Brain pericyte (primary cell): ENCODE measurements at regions not wholly inside any gene's neighbourhood (a gene's known extent, or its start where the extent isn't known, plus 50 kb on each side); places are given as distances from the start of the nearest gene placed in this dataset.
"Not testable (repeated sequence)": the region's sequence is repeated elsewhere in the genome, so short reads cannot be mapped to it uniquely, and the experiment has no call there.

Source experiments
- DNase-seq: peaks from one replicate; pipeline ENCODE4 v3.0.0-alpha.2; 2012; ENCODE audit warnings: low read depth, low spot score

GRCh38 chr3:5974630-5975322 is 787.3 kb downstream of the EDEM1 start:
- DNase-seq: no peak

DNA sequence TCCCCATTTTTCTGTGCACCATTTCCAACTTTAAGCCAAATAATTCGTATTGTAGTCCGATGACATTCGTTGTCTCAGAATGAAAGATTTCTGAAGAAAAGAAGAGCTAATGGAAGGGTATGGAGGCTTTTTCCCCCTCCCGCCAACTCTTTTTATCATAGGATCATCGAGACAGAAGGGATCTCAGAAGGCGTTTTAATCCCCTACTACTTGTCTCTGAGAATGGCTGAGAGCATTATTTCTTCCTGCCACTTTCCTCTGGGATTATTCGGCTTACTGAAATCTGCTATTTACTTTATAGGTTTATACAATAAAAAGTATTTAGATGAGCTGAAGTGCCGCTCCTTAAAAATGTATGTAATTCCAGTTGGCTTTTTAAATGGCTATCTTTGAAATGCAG is 789.8 kb downstream of the EDEM1 start:
- DNase-seq: no peak

GRCh38 chr3:5980475-5980874 is 793.0 kb downstream of the EDEM1 start:
- DNase-seq: no peak

GRCh38 chr3:5994651-5995050 is 807.1 kb downstream of the EDEM1 start:
- DNase-seq: no peak

- no peak for DNase-seq
Measured at GRCh38 chr3:6018456-6018855, 830.9 kb downstream of the EDEM1 start.

DNA sequence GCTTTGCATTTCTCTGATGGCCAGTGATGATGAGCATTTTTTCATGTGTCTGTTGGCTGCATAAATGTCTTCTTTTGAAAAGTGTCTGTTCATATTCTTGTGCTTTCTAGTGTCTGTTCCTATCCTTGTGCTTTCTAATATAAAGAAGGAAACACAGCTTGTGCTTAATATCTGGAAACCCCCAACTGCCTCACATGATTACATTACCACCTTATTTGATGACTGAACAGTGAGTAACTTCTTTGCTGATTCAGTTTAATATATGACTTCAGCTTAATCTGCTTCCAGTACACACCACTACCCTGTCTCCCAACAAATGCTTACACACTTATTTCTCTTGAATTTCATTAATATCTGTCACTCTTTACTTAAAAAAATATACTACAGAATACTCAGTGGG is 835.1 kb downstream of the EDEM1 start:
- DNase-seq: no peak

GRCh38 chr3:6025032-6025431 is 835.9 kb upstream of the GRM7 start:
- DNase-seq: no peak

DNA sequence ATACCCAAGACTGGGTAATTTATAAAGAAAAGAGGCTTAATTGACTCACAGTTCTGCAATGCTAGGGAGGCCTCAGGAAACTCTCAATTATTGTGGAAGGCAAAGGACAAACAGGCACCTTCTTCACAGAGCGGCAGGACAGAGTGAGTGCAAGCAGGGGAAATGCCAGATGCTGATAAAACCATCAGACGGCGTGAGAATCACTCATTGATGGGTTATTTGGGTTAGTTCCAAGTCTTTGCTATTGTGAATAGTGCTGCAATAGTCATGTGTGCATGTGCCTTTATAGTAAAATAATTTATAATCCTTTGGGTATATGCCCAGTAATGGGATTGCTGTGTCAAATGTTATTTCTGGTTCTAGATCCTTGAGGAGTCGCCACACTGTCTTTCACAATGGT is 830.3 kb upstream of the GRM7 start:
- not testable (repeated sequence) for DNase-seq

- DNase-seq: no peak
Measured at GRCh38 chr3:6035626-6036025, 825.3 kb upstream of the GRM7 start.

- no peak for DNase-seq
Measured at GRCh38 chr3:6039971-6040370, 820.9 kb upstream of the GRM7 start.

- DNase-seq: no peak
Measured at GRCh38 chr3:6041894-6042293, 819.0 kb upstream of the GRM7 start.

GRCh38 chr3:6047016-6047415 is 813.9 kb upstream of the GRM7 start:
- no peak for DNase-seq

GRCh38 chr3:6060251-6060650 is 800.7 kb upstream of the GRM7 start:
- DNase-seq: no peak

DNA sequence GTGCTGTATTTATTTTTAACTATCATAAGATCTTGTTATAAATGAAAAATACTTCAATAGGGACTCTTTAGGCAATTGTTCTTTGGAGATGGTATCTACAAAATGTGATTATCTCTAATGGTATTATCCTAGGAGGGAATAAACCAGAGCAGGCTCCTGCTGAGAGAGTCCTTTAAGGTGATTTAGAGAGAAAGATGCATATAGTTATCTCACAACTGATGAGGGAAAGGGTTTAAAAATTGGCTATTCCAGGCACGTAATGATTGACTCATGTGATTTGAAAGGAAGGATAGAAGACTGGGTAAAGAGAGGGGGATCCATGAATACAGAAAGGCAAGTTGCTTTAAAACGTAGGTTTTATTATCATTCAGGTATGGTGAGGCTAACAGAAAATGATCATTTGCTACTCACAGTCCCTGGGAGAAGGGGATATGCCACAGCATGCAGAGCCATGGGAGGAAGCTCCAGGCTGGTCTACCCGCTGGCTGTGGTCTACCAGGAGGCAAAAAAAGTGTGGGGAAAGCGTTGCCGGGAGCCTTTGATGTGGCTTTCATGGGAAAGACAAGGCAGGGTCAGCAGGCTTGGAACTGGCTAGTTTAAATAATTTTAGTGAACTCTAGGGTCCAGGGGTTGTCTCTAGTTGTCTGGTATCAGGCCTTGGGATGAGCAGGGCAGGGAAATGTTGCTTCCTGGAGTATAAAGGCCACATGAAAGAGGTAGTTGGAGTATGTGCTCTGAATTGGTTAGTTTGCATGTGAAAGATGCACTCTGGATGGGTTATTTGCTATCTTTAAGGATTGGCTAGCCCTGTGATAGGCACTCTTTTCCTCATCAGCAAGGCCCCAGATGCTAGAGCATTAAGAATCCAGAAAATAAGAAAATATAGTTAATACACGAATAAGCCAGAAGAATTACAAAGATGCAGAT is 798.4 kb upstream of the GRM7 start:
- no peak for DNase-seq

GRCh38 chr3:6066397-6066796 is 794.5 kb upstream of the GRM7 start:
- DNase-seq: no peak

- not testable (repeated sequence) for DNase-seq
Measured at GRCh38 chr3:6066868-6067578, 793.9 kb upstream of the GRM7 start.

GRCh38 chr3:6074952-6075351 is 786.0 kb upstream of the GRM7 start:
- DNase-seq: no peak

DNA sequence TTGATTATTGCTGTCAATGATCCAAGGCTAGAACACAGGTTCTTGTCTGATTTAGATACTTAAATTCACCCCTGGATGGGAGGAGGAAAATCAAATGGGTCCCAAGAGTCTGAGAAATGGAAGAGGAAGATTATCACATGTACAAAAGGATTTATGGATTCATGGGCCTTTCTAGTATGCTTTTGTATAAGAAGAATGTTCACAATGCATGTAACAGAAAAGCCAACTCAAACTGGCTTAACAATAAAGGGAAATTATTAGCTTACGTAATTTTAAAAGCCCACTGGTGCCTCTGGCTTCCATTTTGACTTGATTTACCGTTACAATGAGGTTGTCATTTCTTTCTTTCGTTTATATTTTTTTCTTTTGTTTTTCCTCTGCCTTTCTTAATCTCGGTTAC is 782.5 kb upstream of the GRM7 start:
- no peak for DNase-seq

GRCh38 chr3:6079011-6079410 is 781.9 kb upstream of the GRM7 start:
- no peak for DNase-seq

DNA sequence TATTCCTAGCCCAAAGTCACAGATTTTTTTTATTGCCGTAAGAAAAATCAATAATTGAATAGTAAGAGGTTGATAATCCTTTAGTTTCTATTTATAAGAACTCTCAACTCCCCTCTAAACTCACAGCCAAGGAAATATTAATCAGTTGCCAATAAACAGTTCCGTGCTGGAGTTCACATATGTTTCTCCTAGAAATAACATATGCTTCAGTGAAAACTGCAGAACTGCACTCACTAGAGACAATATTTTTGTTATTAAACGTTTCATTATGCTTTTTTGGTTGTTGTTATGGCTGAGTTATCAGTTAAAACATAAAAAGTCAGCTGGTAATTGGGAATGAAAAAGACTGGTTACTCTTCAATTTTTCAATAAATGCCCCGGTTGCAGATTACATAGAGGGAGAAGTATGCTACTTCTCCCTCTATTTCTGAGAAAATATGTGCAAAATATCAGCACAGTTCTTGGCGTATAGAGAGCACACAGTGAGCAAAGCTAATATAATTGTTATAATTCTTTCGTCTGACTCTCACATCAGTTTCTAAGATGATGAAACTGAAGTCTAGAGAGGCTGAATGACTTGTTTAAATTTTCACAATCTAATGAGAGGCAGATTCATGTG is 781.2 kb upstream of the GRM7 start:
- DNase-seq: no peak

DNA sequence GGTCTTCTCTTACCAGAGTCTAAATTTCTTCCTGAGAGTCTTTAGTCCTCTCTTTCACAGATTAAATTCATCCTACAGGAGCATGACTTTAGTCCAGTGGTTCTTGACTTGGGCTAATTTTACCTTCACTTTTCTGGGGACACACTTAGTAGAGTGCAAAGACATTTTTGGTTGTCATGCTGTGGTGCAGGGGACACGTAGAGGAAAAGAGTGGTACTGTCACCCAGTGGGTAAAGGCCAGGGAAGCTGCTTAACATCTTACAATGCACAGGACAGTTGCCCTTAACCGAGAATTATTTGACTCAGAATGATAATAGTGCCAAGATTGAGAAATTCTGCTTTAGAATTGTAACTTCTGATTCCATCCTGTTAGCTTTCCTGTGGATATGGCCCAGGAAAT is 772.5 kb upstream of the GRM7 start:
- no peak for DNase-seq

DNA sequence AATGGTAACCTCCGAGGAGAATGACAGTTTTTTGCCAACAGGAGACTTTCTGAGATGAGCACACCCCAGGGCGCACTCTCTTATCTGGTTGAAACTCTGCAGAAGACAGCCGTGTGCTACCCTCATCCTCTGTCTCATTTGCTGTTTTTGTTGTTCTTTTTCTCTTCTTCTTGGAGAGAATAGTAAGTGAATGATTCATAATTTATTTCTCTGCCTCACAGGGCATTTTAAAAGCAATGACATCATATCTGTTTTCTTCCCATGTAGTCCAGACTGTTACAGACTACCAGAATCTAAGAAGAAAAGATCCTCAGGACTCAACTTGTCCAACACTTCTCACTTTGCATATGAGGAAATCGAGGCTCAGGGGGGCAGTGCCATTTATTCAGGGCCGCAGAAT is 771.1 kb upstream of the GRM7 start:
- DNase-seq: no peak
